HG02623 (cell line): ENCODE measurements at regions not wholly inside any gene's neighbourhood (a gene's known extent, or its start where the extent isn't known, plus 50 kb on each side); places are given as distances from the start of the nearest gene placed in this dataset.
"Not testable (repeated sequence)": the region's sequence is repeated elsewhere in the genome, so short reads cannot be mapped to it uniquely, and the experiment has no call there.

Experiments
- ATAC-seq: cut with Tn5 transposase; IDR thresholded peaks from one replicate; pipeline ENCODE4 v1.9.1; 2021; ENCODE audit warnings: moderate library complexity; ENCODE audit not compliant: unreplicated experiment

- peak; percentile 88 for ATAC-seq
Observed at GRCh38 chr1:239976130-239976968, 115.3 kb upstream of the FMN2 start.

- no peak for ATAC-seq
Observed at GRCh38 chr1:239977416-239977815, 114.3 kb upstream of the FMN2 start.

GRCh38 chr1:239979456-239979855 is 112.2 kb upstream of the FMN2 start:
- ATAC-seq = no peak

- no peak for ATAC-seq
Observed at GRCh38 chr1:239982762-239983161, 108.9 kb upstream of the FMN2 start.

GRCh38 chr1:239985044-239985443 is 106.6 kb upstream of the FMN2 start:
- ATAC-seq = no peak

- no peak for ATAC-seq
Observed at GRCh38 chr1:239987103-239987745, 104.5 kb upstream of the FMN2 start.

GRCh38 chr1:239989990-239990389 is 101.7 kb upstream of the FMN2 start:
- ATAC-seq = no peak

GRCh38 chr1:239992566-239992965 is 99.1 kb upstream of the FMN2 start:
- ATAC-seq = not testable (repeated sequence)

- ATAC-seq = no peak
Observed at GRCh38 chr1:239993366-239993765, 98.3 kb upstream of the FMN2 start.

GRCh38 chr1:239995281-239995680 is 96.4 kb upstream of the FMN2 start:
- no peak for ATAC-seq

- no peak for ATAC-seq
Observed at GRCh38 chr1:239997160-239997514, 94.5 kb upstream of the FMN2 start.

GRCh38 chr1:239997515-239998311 is 94.0 kb upstream of the FMN2 start:
- no peak for ATAC-seq

- no peak for ATAC-seq
Observed at GRCh38 chr1:239998312-239998649, 93.4 kb upstream of the FMN2 start.

- no peak for ATAC-seq
Observed at GRCh38 chr1:239999170-239999569, 92.5 kb upstream of the FMN2 start.

GRCh38 chr1:240000634-240001033 is 91.0 kb upstream of the FMN2 start:
- no peak for ATAC-seq

- no peak for ATAC-seq
Observed at GRCh38 chr1:240001177-240001740, 90.4 kb upstream of the FMN2 start.

GRCh38 chr1:240004086-240004749 is 87.5 kb upstream of the FMN2 start:
- no peak for ATAC-seq

GRCh38 chr1:240005997-240006650 is 85.6 kb upstream of the FMN2 start:
- ATAC-seq = no peak

GRCh38 chr1:240008298-240008697 is 83.4 kb upstream of the FMN2 start:
- no peak for ATAC-seq

GRCh38 chr1:240014051-240014450 is 77.6 kb upstream of the FMN2 start:
- ATAC-seq = no peak
